Fibroblast of the aortic adventitia (primary cell): ENCODE measurements at regions not wholly inside any gene's neighbourhood (a gene's known extent, or its start where the extent isn't known, plus 50 kb on each side); places are given as distances from the start of the nearest gene placed in this dataset.

Experiments used
- DNase-seq: peaks from one replicate; pipeline ENCODE4 v3.0.0-alpha.2; 2010; ENCODE audit warnings: low read depth
- H3K4me3 ChIP-seq: 2 replicates; pipeline ENCODE4 v1.5.1; 2011; ENCODE audit warnings: low read depth, mild to moderate bottlenecking, control low read depth, low read length, moderate library complexity
- TF ChIP-seq, protein P1 (sequence below): IDR thresholded peaks from 2 replicates; pipeline ENCODE4 v1.5.1; 2011; ENCODE audit warnings: mild to moderate bottlenecking, low read length, control low read depth, inconsistent platforms; ENCODE audit not compliant: insufficient read depth

DNA sequence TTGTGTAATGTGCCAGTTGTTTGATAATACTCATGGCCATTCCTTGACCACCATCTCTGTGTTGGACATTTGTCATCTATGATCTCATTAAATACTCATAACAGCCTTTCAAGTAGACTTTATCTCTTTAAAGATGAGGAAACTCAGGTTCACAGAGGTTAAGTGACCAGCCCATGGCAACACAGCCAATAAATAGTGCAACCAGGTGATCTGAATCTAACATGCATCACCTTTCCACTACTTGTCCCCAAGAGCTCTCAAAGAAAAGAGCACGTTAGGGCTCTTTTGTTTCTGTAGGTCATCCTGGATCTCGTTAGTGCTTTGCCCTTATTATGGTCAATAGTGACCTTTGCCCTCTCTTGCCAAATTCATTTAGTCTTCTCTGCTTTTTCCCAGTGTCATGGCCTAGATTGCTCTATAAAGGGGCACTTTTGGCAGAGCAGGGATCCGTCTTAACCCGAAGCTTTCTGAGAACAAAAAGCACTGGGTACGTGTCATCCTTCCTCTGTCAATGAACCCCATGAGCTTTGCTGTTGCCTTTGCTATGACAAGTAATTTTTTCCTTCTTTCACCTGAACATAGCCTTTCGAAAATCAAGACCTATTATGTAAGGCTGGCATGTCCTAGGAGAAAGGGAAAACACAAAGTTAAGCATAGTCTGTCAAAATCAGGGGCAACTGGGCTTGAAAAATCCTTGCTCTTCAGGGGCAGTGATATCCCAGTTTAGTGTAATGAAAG, 88.0 kb upstream of the PLXNA2 start:
- no peak overlapping the region for H3K4me3 ChIP-seq
- no peak for DNase-seq
- TF ChIP-seq, protein P1, sequence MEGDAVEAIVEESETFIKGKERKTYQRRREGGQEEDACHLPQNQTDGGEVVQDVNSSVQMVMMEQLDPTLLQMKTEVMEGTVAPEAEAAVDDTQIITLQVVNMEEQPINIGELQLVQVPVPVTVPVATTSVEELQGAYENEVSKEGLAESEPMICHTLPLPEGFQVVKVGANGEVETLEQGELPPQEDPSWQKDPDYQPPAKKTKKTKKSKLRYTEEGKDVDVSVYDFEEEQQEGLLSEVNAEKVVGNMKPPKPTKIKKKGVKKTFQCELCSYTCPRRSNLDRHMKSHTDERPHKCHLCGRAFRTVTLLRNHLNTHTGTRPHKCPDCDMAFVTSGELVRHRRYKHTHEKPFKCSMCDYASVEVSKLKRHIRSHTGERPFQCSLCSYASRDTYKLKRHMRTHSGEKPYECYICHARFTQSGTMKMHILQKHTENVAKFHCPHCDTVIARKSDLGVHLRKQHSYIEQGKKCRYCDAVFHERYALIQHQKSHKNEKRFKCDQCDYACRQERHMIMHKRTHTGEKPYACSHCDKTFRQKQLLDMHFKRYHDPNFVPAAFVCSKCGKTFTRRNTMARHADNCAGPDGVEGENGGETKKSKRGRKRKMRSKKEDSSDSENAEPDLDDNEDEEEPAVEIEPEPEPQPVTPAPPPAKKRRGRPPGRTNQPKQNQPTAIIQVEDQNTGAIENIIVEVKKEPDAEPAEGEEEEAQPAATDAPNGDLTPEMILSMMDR, result no peak

DNA sequence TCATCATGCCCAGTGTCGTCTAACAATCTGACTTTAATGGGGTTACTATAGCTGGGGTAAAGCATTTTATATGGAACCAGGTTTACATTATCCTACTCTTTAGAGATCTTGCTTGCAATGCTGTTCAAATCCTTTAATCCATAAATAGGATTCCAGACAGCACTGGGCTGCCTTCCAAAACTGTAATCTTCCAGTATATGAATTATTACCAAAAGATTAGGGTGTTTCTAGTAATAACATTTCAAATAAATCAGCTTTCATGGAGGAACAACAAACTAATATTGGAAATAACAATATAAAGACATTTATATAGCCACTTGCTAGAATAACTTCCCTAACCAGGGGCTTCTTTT, 88.6 kb upstream of the PLXNA2 start:
- no peak for DNase-seq
- TF ChIP-seq, protein P1, result no peak
- H3K4me3 ChIP-seq, result no peak overlapping the region

DNA sequence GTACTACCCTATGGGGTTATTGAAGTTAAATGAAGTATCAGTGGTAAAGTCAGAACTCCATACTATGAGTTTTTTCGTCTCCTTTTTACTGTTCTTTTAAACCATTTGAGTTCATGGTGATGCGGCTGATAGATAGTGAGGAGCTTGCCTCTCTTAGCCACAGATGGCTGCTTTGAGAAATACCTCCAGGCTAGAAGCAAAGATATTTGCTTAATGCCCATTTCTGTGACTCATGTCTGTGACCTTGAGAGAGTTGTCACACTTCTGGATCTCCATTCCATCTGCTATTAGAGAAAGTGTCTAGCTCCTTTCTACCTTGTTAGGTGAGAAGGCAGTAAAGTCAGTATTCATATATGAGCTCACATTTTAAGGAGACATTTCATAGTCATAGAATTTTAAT, 89.5 kb upstream of the PLXNA2 start:
- no peak for DNase-seq
- TF ChIP-seq, protein P1, result no peak
- no peak overlapping the region for H3K4me3 ChIP-seq

DNA sequence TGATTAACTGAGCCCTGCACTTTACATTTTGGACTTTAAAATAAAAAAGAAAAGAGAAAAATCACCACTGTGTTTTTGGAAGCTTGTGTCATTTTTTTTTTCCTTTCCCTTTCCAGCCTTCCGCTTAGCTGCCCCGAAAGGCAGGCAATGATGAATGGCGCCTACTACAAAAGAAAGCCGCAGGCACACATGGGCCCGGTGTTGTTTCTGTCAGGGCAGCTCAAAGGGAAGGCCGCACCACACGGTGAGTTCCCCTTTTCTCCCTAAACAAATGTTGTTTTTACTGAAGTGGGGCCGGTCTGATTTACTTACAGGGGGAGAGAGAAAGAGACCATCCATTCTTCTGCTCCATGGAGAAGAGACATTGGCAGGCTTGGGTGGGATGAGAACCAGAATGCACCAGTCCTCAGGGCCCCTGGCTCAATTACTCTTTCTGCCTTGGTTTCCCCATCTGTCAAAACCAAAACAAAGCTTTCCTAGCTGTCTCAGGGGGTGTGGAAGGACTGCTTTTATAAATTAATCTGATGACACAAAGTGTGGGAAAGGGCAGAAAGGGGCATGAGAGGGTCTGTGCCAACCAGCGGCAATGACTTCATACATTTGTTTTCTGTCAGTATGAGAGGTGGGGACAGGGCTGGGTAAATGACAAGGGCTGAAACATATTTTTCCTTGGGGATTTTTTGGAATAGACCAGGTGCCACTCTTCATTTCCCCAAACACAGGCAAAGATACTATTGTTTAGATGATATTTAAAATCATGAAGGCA, 91.4 kb upstream of the PLXNA2 start:
- TF ChIP-seq, protein P1, result no peak
- no peak for DNase-seq
- H3K4me3 ChIP-seq, result no peak overlapping the region

DNA sequence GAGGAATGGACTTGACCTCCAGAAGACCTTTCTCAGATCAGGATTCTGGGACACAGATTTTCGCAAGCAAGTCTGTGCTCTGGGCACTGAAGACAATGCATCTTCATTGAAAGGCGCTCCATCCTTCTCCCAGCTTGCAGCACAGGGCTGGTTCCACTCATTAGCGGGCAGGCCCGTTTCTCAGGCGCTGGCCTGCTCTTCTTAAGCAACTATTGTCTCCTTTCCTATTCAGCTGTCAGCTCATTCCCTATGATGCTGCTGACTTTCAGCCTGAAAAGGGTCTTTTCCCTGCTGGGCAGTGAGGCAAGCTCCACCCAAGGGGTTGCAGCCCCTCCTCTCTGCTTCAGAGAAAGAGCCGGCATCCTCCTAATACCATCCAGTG, 91.9 kb upstream of the PLXNA2 start:
- no peak overlapping the region for H3K4me3 ChIP-seq
- TF ChIP-seq, protein P1, result no peak
- no peak for DNase-seq

DNA sequence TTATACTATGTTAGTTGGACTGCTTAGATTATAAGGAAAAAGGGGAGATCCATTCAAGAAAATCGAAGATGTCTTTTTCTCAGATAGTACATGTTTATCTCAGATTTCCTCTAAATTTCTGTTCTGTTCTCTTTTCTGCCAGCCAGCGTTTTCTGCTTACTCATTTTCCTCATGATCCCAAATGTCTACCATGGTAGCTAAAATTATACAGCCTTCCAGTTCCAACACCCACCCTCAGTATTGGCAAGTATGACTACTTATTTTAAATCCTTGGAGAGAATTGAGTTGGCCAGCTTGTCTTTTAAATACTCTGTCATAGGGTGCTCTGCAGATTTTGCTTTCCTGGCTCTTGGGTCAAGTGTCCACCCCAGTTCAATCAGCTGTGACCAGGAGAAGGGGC, 95.7 kb upstream of the PLXNA2 start:
- DNase-seq, result no peak
- TF ChIP-seq, protein P1, result no peak
- H3K4me3 ChIP-seq, result no peak overlapping the region
